ENCODE measurements at regions not wholly inside any gene's neighbourhood (a gene's known extent, or its start where the extent isn't known, plus 50 kb on each side); places are given as distances from the start of the nearest gene placed in this dataset.
A peak's percentile ranks its signal among the peaks of the same experiment; 100 is the strongest.
"Not testable (repeated sequence)": the region's sequence is repeated elsewhere in the genome, so short reads cannot be mapped to it uniquely, and the experiment has no call there.

GRCh38 chr11:57047610-57048009 lies 58.9 kb downstream of the OR5AK2 start:
- DNase-seq (ENCODE audit: low read depth in 2 of 2) = no peak

- no peak for DNase-seq (ENCODE audit: low read depth in 2 of 2)
Observed at GRCh38 chr11:57049749-57050148, 61.0 kb downstream of the OR5AK2 start.

- DNase-seq (ENCODE audit: low read depth in 2 of 2) = no peak
Observed at GRCh38 chr11:57054817-57055216, 66.1 kb downstream of the OR5AK2 start.

- DNase-seq (ENCODE audit: low read depth in 2 of 2) = no peak
Observed at GRCh38 chr11:57055744-57056143, 67.0 kb downstream of the OR5AK2 start.

- no peak for DNase-seq (ENCODE audit: low read depth in 2 of 2)
Observed at GRCh38 chr11:57056735-57057134, 68.0 kb downstream of the OR5AK2 start.

- no peak for DNase-seq (ENCODE audit: low read depth in 2 of 2)
Observed at GRCh38 chr11:57057561-57057960, 68.8 kb downstream of the OR5AK2 start.

- DNase-seq (ENCODE audit: low read depth in 2 of 2) = not testable (repeated sequence)
Observed at GRCh38 chr11:57062957-57063356, 74.2 kb downstream of the OR5AK2 start.

- peak in 1 of 2 experiments; percentile 31 for DNase-seq (ENCODE audit: low read depth in 2 of 2)
Observed at GRCh38 chr11:57069942-57070341, 81.2 kb downstream of the OR5AK2 start.

- DNase-seq (ENCODE audit: low read depth in 2 of 2) = peak in 1 of 2 experiments; percentile 8
Observed at GRCh38 chr11:57071829-57072228, 83.1 kb downstream of the OR5AK2 start.

- DNase-seq (ENCODE audit: low read depth in 2 of 2) = peak; percentile 98
Observed at GRCh38 chr11:57072640-57073039, 83.9 kb downstream of the OR5AK2 start.

GRCh38 chr11:57073128-57073527 lies 84.4 kb downstream of the OR5AK2 start:
- no peak for DNase-seq (ENCODE audit: low read depth in 2 of 2)

GRCh38 chr11:57081356-57081755 lies 92.6 kb downstream of the OR5AK2 start:
- DNase-seq (ENCODE audit: low read depth in 2 of 2) = no peak

- no peak for DNase-seq (ENCODE audit: low read depth in 2 of 2)
Observed at GRCh38 chr11:57082125-57082524, 93.4 kb downstream of the OR5AK2 start.

GRCh38 chr11:57083641-57084385 lies 95.1 kb downstream of the OR5AK2 start:
- DNase-seq (ENCODE audit: low read depth in 2 of 2) = no peak

GRCh38 chr11:57085611-57086010 lies 96.1 kb upstream of the LRRC55 start:
- no peak for DNase-seq (ENCODE audit: low read depth in 2 of 2)

GRCh38 chr11:57087991-57088390 lies 93.8 kb upstream of the LRRC55 start:
- DNase-seq (ENCODE audit: low read depth in 2 of 2) = no peak

GRCh38 chr11:57092028-57092698 lies 89.6 kb upstream of the LRRC55 start:
- DNase-seq (ENCODE audit: low read depth in 2 of 2) = no peak

- DNase-seq (ENCODE audit: low read depth in 2 of 2) = peak in 1 of 2 experiments; percentile 31
Observed at GRCh38 chr11:57094181-57094935, 87.4 kb upstream of the LRRC55 start.

- no peak for DNase-seq (ENCODE audit: low read depth in 2 of 2)
Observed at GRCh38 chr11:57095417-57095816, 86.3 kb upstream of the LRRC55 start.

- no peak for DNase-seq (ENCODE audit: low read depth in 2 of 2)
Observed at GRCh38 chr11:57095896-57096295, 85.9 kb upstream of the LRRC55 start.

- no peak for DNase-seq (ENCODE audit: low read depth in 2 of 2)
Observed at GRCh38 chr11:57097149-57097548, 84.6 kb upstream of the LRRC55 start.

GRCh38 chr11:57098191-57098590 lies 83.6 kb upstream of the LRRC55 start:
- DNase-seq (ENCODE audit: low read depth in 2 of 2) = no peak

Data from fibroblast of skin of left biceps (primary cell).